ENCODE measurements at regions not wholly inside any gene's neighbourhood (a gene's known extent, or its start where the extent isn't known, plus 50 kb on each side); places are given as distances from the start of the nearest gene placed in this dataset.
"Not testable (repeated sequence)": the region's sequence is repeated elsewhere in the genome, so short reads cannot be mapped to it uniquely, and the experiment has no call there.

GRCh38 chr6:27825025-27825793, 87.0 kb downstream of the OR2B2 start:
- no CpG with 5 or more reads among the region's 7 CpGs for WGBS (ENCODE audit: extremely low coverage, insufficient read length, low lambda C conversion rate)
- Histone ChIP-seq H2AK5ac (ENCODE audit: insufficient read length, low read length) (no peak overlapping the region), H4K8ac (replicated peaks; ENCODE audit: insufficient read length, low read depth, low read length) (no peak overlapping the region), H2BK12ac (ENCODE audit: insufficient read length, low read depth, low read length) (no peak overlapping the region), H3K4ac (ENCODE audit: low read depth, low read length) (no peak overlapping the region), H2BK120ac (ENCODE audit: low read depth, low read length, poor library complexity, severe bottlenecking) (no peak overlapping the region), H3K14ac (ENCODE audit: insufficient read depth, low read length) (no peak overlapping the region; the same call in 1 of the 2 replicates), H2BK20ac (ENCODE audit: low read depth, low read length, poor library complexity, severe bottlenecking) (no peak overlapping the region), H4K5ac (ENCODE audit: insufficient read length, low read depth, low read length) (no peak overlapping the region), H3K18ac (ENCODE audit: insufficient read length, low read depth, low read length) (no peak overlapping the region), H4K20me1 (ENCODE audit: control insufficient read depth, insufficient read depth, insufficient read length) (no peaks in the 10 kb centered on the region), H3K23me2 (ENCODE audit: insufficient read length, low read depth, low read length, poor library complexity, severe bottlenecking) (peaks cover 2% of the 10 kb centered on the region), H3K23ac (ENCODE audit: insufficient read length, low read depth, low read length) (no peak overlapping the region), H3K9ac (ENCODE audit: extremely low read depth, insufficient read length, low read length) (peak overlapping the region; percentile 100), H2BK5ac (ENCODE audit: insufficient read length, low read length) (no peak overlapping the region), H3K9me3 (ENCODE audit: control insufficient read depth, low read depth, low read length) (peaks cover 7% of the 10 kb centered on the region), H3K4me1 (ENCODE audit: insufficient read depth, low read length) (no peaks in the 10 kb centered on the region), H3K56ac (ENCODE audit: insufficient read length, low read depth, low read length) (no peak overlapping the region), H2BK15ac (ENCODE audit: low read depth, low read length) (no peak overlapping the region), H3K79me1 (ENCODE audit: insufficient read depth, low read depth, low read length, poor library complexity, severe bottlenecking) (no peaks in the 10 kb centered on the region), H3T11ph (ENCODE audit: low read length) (no peak overlapping the region), H3K27ac (ENCODE audit: insufficient read length, low read depth, low read length) (peak overlapping the region; percentile 89), H3K79me2 (ENCODE audit: insufficient read depth, low read length) (no peaks in the 10 kb centered on the region), H4K91ac (ENCODE audit: insufficient read length, low read depth, low read length) (no peak overlapping the region), H3K27me3 (ENCODE audit: insufficient read depth, low read length) (no peaks in the 10 kb centered on the region), H2AFZ (ENCODE audit: low read length) (no peak overlapping the region), H3K4me2 (ENCODE audit: insufficient read depth, insufficient read length, low read length) (peak overlapping the region; percentile 75)
- Mint-ChIP-seq H3K9me3 (peaks cover 15 to 18% of the 10 kb centered on the region in 2 experiments), H3K4me3 (peak overlapping the region; percentile 93 to 99), H3K27ac (peak overlapping the region; percentile 99 to 100 (median 100)), H3K4me1 (peaks cover 22 to 23% of the 10 kb centered on the region in 2 experiments), H3K27me3 (ENCODE audit: low read depth) (no peaks in the 10 kb centered on the region; the same call in 1 of the 2 replicates), H3K36me3 (ENCODE audit: insufficient read depth in 1 of 3, low read depth in 3 of 3) (peaks cover 13 to 24% (median 22%) of the 10 kb centered on the region in 3 experiments)
- DNase-seq = no peak
- no peak for TF ChIP-seq CTCF (conservative IDR thresholded peaks at IDR 0.05)

GRCh38 chr6:27824211-27825024, 87.8 kb downstream of the OR2B2 start:
- no CpG with 5 or more reads among the region's 53 CpGs for WGBS (ENCODE audit: extremely low coverage, insufficient read length, low lambda C conversion rate)
- H3K4me1 Mint-ChIP-seq = peaks cover 14 to 15% of the 10 kb centered on the region in 2 experiments
- not testable (repeated sequence) for H2BK15ac ChIP-seq (ENCODE audit: low read depth, low read length); H4K8ac ChIP-seq (replicated peaks; ENCODE audit: insufficient read length, low read depth, low read length); H4K5ac ChIP-seq (ENCODE audit: insufficient read length, low read depth, low read length); H3K79me1 ChIP-seq (ENCODE audit: insufficient read depth, low read depth, low read length, poor library complexity, severe bottlenecking); H3K27me3 Mint-ChIP-seq (ENCODE audit: low read depth); H3T11ph ChIP-seq (ENCODE audit: low read length); H2AFZ ChIP-seq (ENCODE audit: low read length); H3K4ac ChIP-seq (ENCODE audit: low read depth, low read length); H3K56ac ChIP-seq (ENCODE audit: insufficient read length, low read depth, low read length); H3K27me3 ChIP-seq (ENCODE audit: insufficient read depth, low read length); H3K9me3 ChIP-seq (ENCODE audit: control insufficient read depth, low read depth, low read length); H4K91ac ChIP-seq (ENCODE audit: insufficient read length, low read depth, low read length); H3K23ac ChIP-seq (ENCODE audit: insufficient read length, low read depth, low read length); H3K4me1 ChIP-seq (ENCODE audit: insufficient read depth, low read length); H3K79me2 ChIP-seq (ENCODE audit: insufficient read depth, low read length); H2BK20ac ChIP-seq (ENCODE audit: low read depth, low read length, poor library complexity, severe bottlenecking); H2BK12ac ChIP-seq (ENCODE audit: insufficient read length, low read depth, low read length); H3K23me2 ChIP-seq (ENCODE audit: insufficient read length, low read depth, low read length, poor library complexity, severe bottlenecking); H2AK5ac ChIP-seq (ENCODE audit: insufficient read length, low read length); DNase-seq; H4K20me1 ChIP-seq (ENCODE audit: control insufficient read depth, insufficient read depth, insufficient read length); H2BK120ac ChIP-seq (ENCODE audit: low read depth, low read length, poor library complexity, severe bottlenecking)
- H3K27ac ChIP-seq (ENCODE audit: insufficient read length, low read depth, low read length) = peak overlapping the region; percentile 89
- H3K4me2 ChIP-seq (ENCODE audit: insufficient read depth, insufficient read length, low read length) = peak overlapping the region; percentile 75
- H3K9ac ChIP-seq (ENCODE audit: extremely low read depth, insufficient read length, low read length) = peak overlapping the region; percentile 100
- H3K36me3 Mint-ChIP-seq (ENCODE audit: insufficient read depth in 1 of 3, low read depth in 3 of 3) = peaks cover 13 to 21% (median 18%) of the 10 kb centered on the region in 3 experiments
- peak overlapping the region; percentile 93 to 99 for H3K4me3 Mint-ChIP-seq
- peak overlapping the region; percentile 61 for H3K18ac ChIP-seq (ENCODE audit: insufficient read length, low read depth, low read length)
- H2BK5ac ChIP-seq (ENCODE audit: insufficient read length, low read length) = peak overlapping the region; percentile 41
- peaks cover 15% of the 10 kb centered on the region in 2 experiments for H3K9me3 Mint-ChIP-seq
- H3K14ac ChIP-seq (ENCODE audit: insufficient read depth, low read length) = peak overlapping the region; percentile 88
- peak overlapping the region; percentile 99 to 100 (median 100) for H3K27ac Mint-ChIP-seq
